ENCODE measurements at regions not wholly inside any gene's neighbourhood (a gene's known extent, or its start where the extent isn't known, plus 50 kb on each side); places are given as distances from the start of the nearest gene placed in this dataset.

DNA sequence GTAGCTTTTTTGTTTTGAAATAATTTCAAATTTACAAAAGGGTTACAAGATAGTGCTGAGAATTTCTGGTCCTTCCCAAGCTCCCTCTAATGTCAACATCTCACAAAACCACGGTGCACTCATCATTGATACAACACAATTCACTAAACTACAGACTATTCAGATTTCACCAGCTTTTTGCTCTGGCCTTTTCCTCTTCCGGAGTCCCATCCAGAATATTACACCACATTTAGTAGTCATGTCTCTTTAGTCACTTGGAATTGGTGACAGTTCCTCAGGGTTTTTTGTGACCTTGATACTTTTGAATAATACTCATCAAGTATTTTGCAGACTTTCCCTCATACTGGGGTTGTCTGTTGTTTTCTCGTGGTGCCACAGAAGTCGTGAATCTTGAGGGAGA is 484.0 kb downstream of the GADD45G start:
- no peak for DNase-seq (ENCODE audit: low spot score in 2 of 2, unreplicated experiment in 2 of 2)
- Mint-ChIP-seq H3K4me3 (no peak overlapping the region), H3K27ac (no peak overlapping the region), H3K9me3 (peaks cover 10% of the 10 kb centered on the region), H3K36me3 (no peaks in the 10 kb centered on the region), H3K4me1 (no peaks in the 10 kb centered on the region), H3K27me3 (ENCODE audit: low read depth) (peaks cover 6% of the 10 kb centered on the region)
- TF ChIP-seq, protein P1, sequence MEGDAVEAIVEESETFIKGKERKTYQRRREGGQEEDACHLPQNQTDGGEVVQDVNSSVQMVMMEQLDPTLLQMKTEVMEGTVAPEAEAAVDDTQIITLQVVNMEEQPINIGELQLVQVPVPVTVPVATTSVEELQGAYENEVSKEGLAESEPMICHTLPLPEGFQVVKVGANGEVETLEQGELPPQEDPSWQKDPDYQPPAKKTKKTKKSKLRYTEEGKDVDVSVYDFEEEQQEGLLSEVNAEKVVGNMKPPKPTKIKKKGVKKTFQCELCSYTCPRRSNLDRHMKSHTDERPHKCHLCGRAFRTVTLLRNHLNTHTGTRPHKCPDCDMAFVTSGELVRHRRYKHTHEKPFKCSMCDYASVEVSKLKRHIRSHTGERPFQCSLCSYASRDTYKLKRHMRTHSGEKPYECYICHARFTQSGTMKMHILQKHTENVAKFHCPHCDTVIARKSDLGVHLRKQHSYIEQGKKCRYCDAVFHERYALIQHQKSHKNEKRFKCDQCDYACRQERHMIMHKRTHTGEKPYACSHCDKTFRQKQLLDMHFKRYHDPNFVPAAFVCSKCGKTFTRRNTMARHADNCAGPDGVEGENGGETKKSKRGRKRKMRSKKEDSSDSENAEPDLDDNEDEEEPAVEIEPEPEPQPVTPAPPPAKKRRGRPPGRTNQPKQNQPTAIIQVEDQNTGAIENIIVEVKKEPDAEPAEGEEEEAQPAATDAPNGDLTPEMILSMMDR (IDR thresholded peaks at IDR 0.05; ENCODE audit: unreplicated experiment), result no peak

DNA sequence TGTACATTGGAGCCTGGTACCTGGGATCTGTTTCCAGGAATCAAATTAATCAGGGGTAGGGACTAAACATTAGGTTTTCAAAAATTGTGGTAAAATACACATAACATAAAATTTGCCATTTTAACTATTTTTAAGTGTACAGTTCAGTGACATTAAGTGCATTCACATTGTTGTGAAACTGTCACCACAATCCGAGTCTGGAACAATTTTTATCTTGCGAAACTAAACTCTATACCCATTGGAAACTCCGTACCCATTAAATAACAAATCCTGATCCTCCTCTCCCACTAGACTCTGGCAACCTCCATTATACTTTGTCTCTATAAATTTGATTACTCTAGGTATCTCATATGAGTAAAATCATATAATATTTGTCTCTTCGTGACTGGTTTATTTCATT is 486.2 kb downstream of the GADD45G start:
- Mint-ChIP-seq H3K27me3 (ENCODE audit: low read depth) (peaks cover 4% of the 10 kb centered on the region), H3K9me3 (peaks cover 10% of the 10 kb centered on the region), H3K36me3 (no peaks in the 10 kb centered on the region), H3K4me3 (no peak overlapping the region), H3K4me1 (no peaks in the 10 kb centered on the region), H3K27ac (no peak overlapping the region)
- no peak for DNase-seq (ENCODE audit: low spot score in 2 of 2, unreplicated experiment in 2 of 2)
- TF ChIP-seq, protein P1 (IDR thresholded peaks at IDR 0.05; ENCODE audit: unreplicated experiment), result no peak

- Mint-ChIP-seq H3K27me3 (ENCODE audit: low read depth) (peaks cover 7% of the 10 kb centered on the region), H3K4me1 (no peaks in the 10 kb centered on the region), H3K4me3 (no peak overlapping the region), H3K36me3 (no peaks in the 10 kb centered on the region), H3K9me3 (peaks cover 10% of the 10 kb centered on the region), H3K27ac (no peak overlapping the region)
- DNase-seq (ENCODE audit: low spot score in 2 of 2, unreplicated experiment in 2 of 2), result no peak
- TF ChIP-seq, protein P1 (IDR thresholded peaks at IDR 0.05; ENCODE audit: unreplicated experiment), result no peak
These were observed 487.7 kb downstream of the GADD45G start for GRCh38 chr9:90092508-90092907.

DNA sequence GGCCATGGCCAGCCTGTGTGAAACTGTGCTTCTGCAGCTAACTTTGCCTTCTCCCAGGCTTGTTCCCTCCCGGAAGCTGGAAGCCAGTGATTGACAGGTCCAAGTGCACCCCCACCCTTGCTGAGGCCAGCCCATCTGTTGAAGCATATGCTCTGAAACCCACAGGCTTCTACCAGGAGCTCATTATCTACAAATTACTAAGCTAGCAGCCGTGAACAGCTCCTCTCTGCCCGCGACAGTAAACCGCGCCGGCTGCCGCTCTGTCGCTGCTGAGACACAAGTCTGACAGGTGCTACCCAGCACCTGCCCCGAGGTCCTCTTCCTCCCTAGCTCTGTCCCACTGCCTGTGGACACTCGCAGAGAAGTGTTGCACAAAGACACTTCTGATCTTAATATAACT is 490.9 kb downstream of the GADD45G start:
- TF ChIP-seq, protein P1 (IDR thresholded peaks at IDR 0.05; ENCODE audit: unreplicated experiment), result no peak
- Mint-ChIP-seq H3K27me3 (ENCODE audit: low read depth) (peaks cover 7% of the 10 kb centered on the region), H3K36me3 (no peaks in the 10 kb centered on the region), H3K4me3 (no peak overlapping the region), H3K27ac (no peak overlapping the region), H3K9me3 (no peaks in the 10 kb centered on the region), H3K4me1 (no peaks in the 10 kb centered on the region)
- DNase-seq (ENCODE audit: low spot score in 2 of 2, unreplicated experiment in 2 of 2), result no peak

DNA sequence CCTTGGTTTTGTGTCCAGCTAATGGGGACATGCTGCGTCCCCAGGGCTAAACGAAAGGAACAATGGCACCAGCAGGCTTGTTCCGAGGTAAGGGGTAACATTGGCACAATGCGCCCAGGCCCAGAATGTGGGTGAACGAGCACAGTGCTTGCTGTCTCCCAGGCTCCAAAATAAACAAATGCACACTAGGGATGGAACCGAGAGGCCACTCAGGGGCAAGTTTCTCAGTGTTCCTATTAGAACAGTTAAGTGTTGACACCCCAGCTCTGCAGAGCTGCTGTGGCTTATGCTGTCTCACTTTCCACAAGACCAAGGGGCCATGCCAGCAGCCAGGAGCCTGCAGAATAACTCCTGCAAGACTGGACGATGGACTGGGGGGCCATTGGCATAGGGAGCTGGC is 492.4 kb downstream of the GADD45G start:
- H3K36me3 Mint-ChIP-seq, result no peaks in the 10 kb centered on the region
- no peak for DNase-seq (ENCODE audit: low spot score in 2 of 2, unreplicated experiment in 2 of 2)
- H3K4me3 Mint-ChIP-seq, result no peak overlapping the region
- no peak overlapping the region for H3K27ac Mint-ChIP-seq
- H3K27me3 Mint-ChIP-seq (ENCODE audit: low read depth), result peaks cover 7% of the 10 kb centered on the region
- no peaks in the 10 kb centered on the region for H3K9me3 Mint-ChIP-seq
- H3K4me1 Mint-ChIP-seq, result peaks cover 3% of the 10 kb centered on the region
- TF ChIP-seq, protein P1 (IDR thresholded peaks at IDR 0.05; ENCODE audit: unreplicated experiment), result no peak

DNA sequence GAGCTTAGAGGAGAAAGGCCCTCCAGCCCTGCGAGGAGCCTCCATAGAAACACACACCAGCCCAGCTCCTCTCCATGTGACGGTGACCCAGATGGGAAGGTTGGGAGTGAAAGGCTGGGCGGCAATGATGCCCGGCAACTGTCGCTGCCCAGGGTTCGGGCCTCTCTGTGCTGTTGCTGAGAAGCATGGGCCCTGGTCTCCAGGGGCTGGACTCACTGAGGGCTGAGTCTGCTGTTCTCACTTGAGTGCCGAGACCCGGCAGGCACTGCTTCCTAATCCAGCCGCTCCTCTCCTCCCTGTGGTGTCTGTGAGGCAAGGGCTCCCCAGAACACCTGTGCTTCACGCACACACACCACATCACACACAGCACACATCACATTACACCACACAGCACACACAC is 493.6 kb downstream of the GADD45G start:
- peaks cover 3% of the 10 kb centered on the region for H3K4me1 Mint-ChIP-seq
- H3K4me3 Mint-ChIP-seq, result no peak overlapping the region
- no peak overlapping the region for H3K27ac Mint-ChIP-seq
- H3K36me3 Mint-ChIP-seq, result no peaks in the 10 kb centered on the region
- TF ChIP-seq, protein P1 (IDR thresholded peaks at IDR 0.05; ENCODE audit: unreplicated experiment), result no peak
- H3K9me3 Mint-ChIP-seq, result no peaks in the 10 kb centered on the region
- H3K27me3 Mint-ChIP-seq (ENCODE audit: low read depth), result peaks cover 5% of the 10 kb centered on the region
- DNase-seq (ENCODE audit: low spot score in 2 of 2, unreplicated experiment in 2 of 2), result no peak

Measured in mesothelial cell of epicardium (in vitro differentiated cells).